Heart right ventricle (tissue), 16 donors: ENCODE measurements at regions not wholly inside any gene's neighbourhood (a gene's known extent, or its start where the extent isn't known, plus 50 kb on each side); places are given as distances from the start of the nearest gene placed in this dataset.

Experiments used
- ATAC-seq, 8 donors: fragments of 200-7000 bp; cut with Tn5 transposase; one replicate each; pipeline ENCODE4 v1.9.1; 2020; ENCODE audit warnings: mild to moderate bottlenecking in 8 of 8, moderate library complexity in 8 of 8, moderate number of reproducible peaks in 1 of 8
- DNase-seq, 2 donors: peaks; one replicate each; pipeline ENCODE4 v3.0.0-alpha.2; 2020
- H3K27ac ChIP-seq, 10 donors: fragments of 200-600 bp; sonication (generic) in 2 of 10; one replicate each; pipeline versions ENCODE4 v1.5.0 to v1.8.0; 2020 to 2022; ENCODE audit warnings: mild to moderate bottlenecking in 3 of 10
- H3K27me3 ChIP-seq, 7 donors: fragments of 200-600 bp; one replicate each; pipeline ENCODE4 v1.8.0; 2021 to 2022; ENCODE audit warnings: mild to moderate bottlenecking in 2 of 7
- H3K36me3 ChIP-seq, 9 donors: fragments of 200-600 bp; sonication (generic) in 1 of 9; one replicate each; pipeline versions ENCODE4 v1.5.0 to v1.8.0; 2020 to 2022; ENCODE audit warnings: mild to moderate bottlenecking in 2 of 9
- H3K4me1 ChIP-seq, 9 donors: fragments of 200-600 bp; sonication (generic) in 1 of 9; one replicate each; pipeline versions ENCODE4 v1.5.0 to v1.8.0; 2020 to 2022; ENCODE audit warnings: mild to moderate bottlenecking in 4 of 9
- H3K4me3 ChIP-seq, 10 donors: fragments of 200-600 bp; sonication (generic) in 2 of 10; one replicate each; pipeline versions ENCODE4 v1.5.0 to v1.8.0; 2020 to 2022; ENCODE audit warnings: mild to moderate bottlenecking in 7 of 10, moderate library complexity in 2 of 10
- H3K9me3 ChIP-seq, 11 donors: fragments of 200-600 bp in 10 of 11; sonication (generic) in 2 of 11; one replicate each; pipeline versions ENCODE4 v1.5.0 to v1.8.0; 2013 to 2022; ENCODE audit warnings: mild to moderate bottlenecking in 2 of 11, control low read depth in 1 of 11, moderate library complexity in 1 of 11
- WGBS, 2 donors: extraction: QIAGEN DNeasy Blood & Tissue Kit; methylation state at CpG; one replicate each; pipeline ENCODE4 v1.1.7; 2013; ENCODE audit warnings: inconsistent platforms in 1 of 2; 5-methylcytosine and 5-hydroxymethylcytosine counted together
- intact Hi-C, 10 donors: fragments of 100-400 bp; cut with DNase I; formaldehyde crosslinking; loops; one replicate each; pipeline versions ENCODE4 v1.11.1 to v1.14.2; 2022
- TF ChIP-seq, protein P1 (sequence below), 9 donors: fragments of 200-600 bp; sonication (generic) in 2 of 9; IDR thresholded peaks; one replicate each; pipeline versions ENCODE4 v1.5.0 to v1.8.0; 2021 to 2022; ENCODE audit warnings: antibody characterized with exemption in 9 of 9, mild to moderate bottlenecking in 5 of 9, moderate library complexity in 1 of 9
- donor health status: Arrhythmogenic right ventricular cardiomyopathy.
- donor health status: ischemic (EF 13 %, LVEDD 7.1; RV severe dilation, severe dysfunction).
- donor health status: healthy with polysubstance abuse.
- donor health status: DM: no; HTN: yes; CAD: no.
- donor health status: DM: no; HTN: no; CAD: no.
- donor health status: ischemic (EF 25% LVEDD 6.9; RV normal size, moderate dysfunction).
- donor health status: ischemic (EF 25% LVEDD 5.7; RV mildly dilated, moderate dysfunction).
- donor health status: healthy.
- donor health status: DM: yes; HTN: yes; CAD: no.
- donor health status: Ischemic cardiomyopathy.
- donor health status: ischemic (EF 35%, LVEDD 5.7; RV mildly dilated, moderate dysfunction).
- donor health status: nonischemic (EF 11% LVEDD 7.7; RV severe dilation, severe dysfunction).
- donor health status: DM: yes; HTN: yes; CAD: no.
- donor health status: PGD.
- donor health status: ischemic (EF 29% LVEDD 5.4; RV normal size, mild dysfunction).
- donor health status: nonischemic (EF 23%, LVEDD 6.1; RV moderate dilation, normal function).

DNA sequence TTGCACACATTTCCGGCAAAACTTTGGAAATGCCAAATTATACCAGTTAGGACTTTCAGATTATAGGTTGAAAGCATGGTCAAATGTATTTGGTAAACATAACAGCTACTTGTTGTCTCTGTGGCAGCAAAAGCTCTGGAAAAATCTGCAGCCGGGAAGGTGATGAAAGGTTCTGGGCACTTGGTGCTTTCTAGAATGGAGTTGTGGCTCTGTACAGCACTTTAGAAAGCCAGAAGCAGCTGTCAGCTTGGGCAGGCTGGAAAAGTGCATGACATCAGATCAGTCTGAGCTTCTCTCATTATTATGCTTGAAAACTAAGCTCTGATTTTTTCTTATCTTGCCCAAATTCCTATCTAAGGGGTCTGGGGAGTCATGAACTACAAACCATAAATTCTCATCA lies 118.6 kb upstream of the MAST4 start:
- H3K27ac ChIP-seq = no peak overlapping the region
- H3K27me3 ChIP-seq = no peaks in the 10 kb centered on the region
- intact Hi-C loops = no loop called here
- no peak overlapping the region for H3K4me3 ChIP-seq
- peak; percentile 13 to 23 for DNase-seq
- H3K4me1 ChIP-seq = peaks cover 0 to 6% (median 0%) of the 10 kb centered on the region in 9 donors
- ATAC-seq = peak in 7 of 8 donors; percentile 48 to 92 (median 81)
- H3K9me3 ChIP-seq = peaks cover 0 to 12% (median 0%) of the 10 kb centered on the region in 11 donors
- no peaks in the 10 kb centered on the region for H3K36me3 ChIP-seq
- TF ChIP-seq, protein P1, sequence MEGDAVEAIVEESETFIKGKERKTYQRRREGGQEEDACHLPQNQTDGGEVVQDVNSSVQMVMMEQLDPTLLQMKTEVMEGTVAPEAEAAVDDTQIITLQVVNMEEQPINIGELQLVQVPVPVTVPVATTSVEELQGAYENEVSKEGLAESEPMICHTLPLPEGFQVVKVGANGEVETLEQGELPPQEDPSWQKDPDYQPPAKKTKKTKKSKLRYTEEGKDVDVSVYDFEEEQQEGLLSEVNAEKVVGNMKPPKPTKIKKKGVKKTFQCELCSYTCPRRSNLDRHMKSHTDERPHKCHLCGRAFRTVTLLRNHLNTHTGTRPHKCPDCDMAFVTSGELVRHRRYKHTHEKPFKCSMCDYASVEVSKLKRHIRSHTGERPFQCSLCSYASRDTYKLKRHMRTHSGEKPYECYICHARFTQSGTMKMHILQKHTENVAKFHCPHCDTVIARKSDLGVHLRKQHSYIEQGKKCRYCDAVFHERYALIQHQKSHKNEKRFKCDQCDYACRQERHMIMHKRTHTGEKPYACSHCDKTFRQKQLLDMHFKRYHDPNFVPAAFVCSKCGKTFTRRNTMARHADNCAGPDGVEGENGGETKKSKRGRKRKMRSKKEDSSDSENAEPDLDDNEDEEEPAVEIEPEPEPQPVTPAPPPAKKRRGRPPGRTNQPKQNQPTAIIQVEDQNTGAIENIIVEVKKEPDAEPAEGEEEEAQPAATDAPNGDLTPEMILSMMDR (IDR thresholded peaks at IDR 0.05) = no peak
- WGBS, 2 donors = 66 to 69% methylated on average over 2 of the region's 2 CpGs

DNA sequence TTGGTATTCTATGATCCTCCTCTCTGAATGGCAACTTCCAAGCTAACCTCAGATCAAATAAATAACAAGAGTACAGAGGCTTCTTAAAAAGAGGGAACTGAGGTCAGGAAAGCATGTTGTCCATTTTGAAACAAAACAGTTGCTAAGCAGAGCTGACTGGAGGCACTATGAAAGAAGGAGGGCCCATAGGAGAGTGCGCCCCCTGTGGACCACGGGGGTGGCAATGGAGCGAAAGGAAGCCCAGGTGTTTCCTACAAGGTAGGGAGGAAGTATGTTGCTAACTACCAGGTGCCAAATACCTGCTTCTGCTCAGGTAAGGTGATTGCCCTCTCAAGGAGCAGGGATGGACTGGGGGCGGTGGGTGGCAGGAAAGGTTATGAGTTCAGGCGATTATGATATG lies 101.8 kb upstream of the MAST4 start:
- ATAC-seq (no peak), DNase-seq (no peak)
- 76 to 80% methylated on average over 5 of the region's 5 CpGs for WGBS, 2 donors
- Histone ChIP-seq H3K36me3 (no peaks in the 10 kb centered on the region), H3K9me3 (peaks cover 0 to 21% (median 6%) of the 10 kb centered on the region in 11 donors), H3K4me1 (peaks cover 0 to 7% (median 0%) of the 10 kb centered on the region in 9 donors), H3K27me3 (no peaks in the 10 kb centered on the region), H3K4me3 (no peak overlapping the region), H3K27ac (no peak overlapping the region)
- TF ChIP-seq, protein P1 (IDR thresholded peaks at IDR 0.05) = peak in 1 of 9 donors; percentile 11
- intact Hi-C loops = loop anchor here in 1 of 10 donors (10.0 kb wide), 2 partner anchors 90 to 170 kb away; no protein-coding TSS in a partner anchor

DNA sequence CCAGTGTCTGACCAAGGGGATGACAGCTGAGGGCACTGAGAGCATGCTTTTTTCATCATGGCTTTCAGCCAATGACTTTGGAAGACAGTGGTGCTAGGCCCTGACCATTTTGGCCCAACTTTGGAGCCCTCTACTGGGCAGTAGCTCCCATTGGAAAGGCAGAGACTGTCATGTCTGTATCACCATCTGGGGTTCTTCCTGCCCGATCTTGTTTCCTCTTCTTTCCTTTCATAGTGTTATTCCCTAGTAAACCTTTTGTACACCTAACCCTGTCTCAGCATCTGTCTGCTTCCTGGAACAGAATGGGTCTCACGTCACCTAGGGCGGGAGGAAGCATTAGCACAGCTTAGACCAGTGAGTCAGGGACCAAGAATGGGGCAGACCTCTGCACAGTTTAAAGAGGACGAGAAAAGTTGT lies 97.4 kb upstream of the MAST4 start:
- Histone ChIP-seq H3K9me3 (no peaks in the 10 kb centered on the region), H3K27ac (no peak overlapping the region), H3K36me3 (no peaks in the 10 kb centered on the region), H3K4me1 (peaks cover 0 to 7% (median 0%) of the 10 kb centered on the region in 9 donors), H3K4me3 (no peak overlapping the region), H3K27me3 (no peaks in the 10 kb centered on the region)
- intact Hi-C loops = loop anchor here in 5 of 10 donors (2.0 to 10.0 kb wide), 4 partner anchors 94 to 192 kb away; no protein-coding TSS in a partner anchor
- TF ChIP-seq, protein P1 (IDR thresholded peaks at IDR 0.05) = peak in 8 of 9 donors; percentile 16 to 58 (median 38)
- WGBS, 2 donors = 84 to 87% methylated on average over 4 of the region's 4 CpGs
- DNase-seq (peak in 1 of 2 donors; percentile 34), ATAC-seq (peak; percentile 42 to 93 (median 84))

DNA sequence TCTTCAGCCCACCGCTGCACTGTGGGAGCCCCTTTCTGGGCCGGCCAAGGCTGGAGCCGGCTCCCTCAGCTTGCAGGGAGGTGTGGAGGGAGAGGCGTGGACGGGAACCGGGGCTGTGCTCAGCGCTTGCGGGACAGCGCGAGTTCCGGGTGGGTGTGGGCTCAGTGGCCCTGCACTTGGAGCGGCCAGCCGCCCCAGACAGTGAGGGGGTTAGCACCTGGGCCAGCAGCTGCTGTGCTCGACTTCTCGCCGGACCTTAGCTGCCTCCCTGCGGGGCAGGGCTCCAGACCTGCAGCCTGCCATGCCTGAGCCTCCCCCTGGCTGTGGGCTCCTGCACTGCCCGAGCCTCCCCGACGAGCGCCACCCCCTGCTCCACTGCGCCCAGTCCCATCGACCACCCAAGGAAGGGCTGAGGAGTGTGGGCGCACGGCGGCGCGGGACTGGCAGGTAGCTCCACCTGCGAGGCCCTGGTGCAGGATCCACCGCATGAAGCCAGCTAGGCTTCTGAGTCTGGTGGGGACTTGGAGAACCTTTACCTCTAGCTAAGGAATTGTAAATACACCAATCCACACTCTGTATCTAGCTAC lies 92.9 kb upstream of the MAST4 start:
- 96 to 98% methylated on average over 29 to 30 of the region's 30 CpGs for WGBS, 2 donors
- no peak overlapping the region for H3K27ac ChIP-seq
- intact Hi-C loops = loop anchor here in 1 of 10 donors (10.0 kb wide), 1 partner anchor 198 kb away; no protein-coding TSS in a partner anchor
- H3K4me3 ChIP-seq = no peak overlapping the region
- peaks cover 0 to 5% (median 0%) of the 10 kb centered on the region in 9 donors for H3K4me1 ChIP-seq
- no peak for ATAC-seq
- no peak for DNase-seq
- no peaks in the 10 kb centered on the region for H3K27me3 ChIP-seq
- H3K36me3 ChIP-seq = no peaks in the 10 kb centered on the region
- no peaks in the 10 kb centered on the region for H3K9me3 ChIP-seq
- TF ChIP-seq, protein P1 (IDR thresholded peaks at IDR 0.05) = no peak
